ENCODE measurements at regions not wholly inside any gene's neighbourhood (a gene's known extent, or its start where the extent isn't known, plus 50 kb on each side); places are given as distances from the start of the nearest gene placed in this dataset.
"Not testable (repeated sequence)": the region's sequence is repeated elsewhere in the genome, so short reads cannot be mapped to it uniquely, and the experiment has no call there.

DNA sequence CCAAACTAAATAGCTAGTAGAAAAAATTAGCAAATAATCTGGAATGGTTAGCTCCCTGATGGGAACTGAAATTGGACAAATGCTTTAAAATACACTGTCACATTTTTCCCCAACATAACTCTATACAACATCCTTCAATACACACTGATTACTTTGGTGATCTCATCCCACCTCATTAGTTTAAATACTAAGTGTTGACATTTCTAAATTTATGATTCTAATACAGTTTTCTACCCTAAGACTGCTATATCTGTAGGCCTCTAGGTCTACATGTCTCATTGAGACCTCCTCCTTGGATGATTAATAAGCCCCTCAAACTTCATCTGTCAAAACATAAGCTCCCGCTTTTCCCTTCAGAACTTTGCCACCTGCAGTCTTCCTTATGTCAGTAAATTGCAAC, 80.7 kb upstream of the SLITRK5 start:
- ChIA-PET CTCF (no interaction called here), POLR2A (no interaction called here)

DNA sequence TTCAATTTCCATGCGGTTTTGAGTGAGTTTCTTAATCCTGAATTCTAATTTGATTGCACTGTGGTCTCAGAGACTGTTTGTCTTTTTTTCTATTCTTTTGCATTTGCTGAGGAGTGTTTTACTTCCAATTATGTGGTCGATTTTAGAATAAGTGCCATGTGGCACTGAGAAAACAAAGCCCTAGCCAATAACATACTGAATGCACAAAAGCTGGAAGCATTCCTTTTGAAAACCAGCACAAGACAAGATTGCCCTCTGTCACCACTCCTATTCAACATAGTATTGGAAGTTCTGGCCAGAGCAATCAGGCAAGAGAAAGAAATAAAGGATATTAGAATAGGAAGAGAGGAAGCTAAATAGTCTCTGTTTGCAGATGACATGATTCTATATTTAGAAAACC, 66.7 kb upstream of the SLITRK5 start:
- POLR2A ChIA-PET, CTCF ChIA-PET: not testable (repeated sequence)

DNA sequence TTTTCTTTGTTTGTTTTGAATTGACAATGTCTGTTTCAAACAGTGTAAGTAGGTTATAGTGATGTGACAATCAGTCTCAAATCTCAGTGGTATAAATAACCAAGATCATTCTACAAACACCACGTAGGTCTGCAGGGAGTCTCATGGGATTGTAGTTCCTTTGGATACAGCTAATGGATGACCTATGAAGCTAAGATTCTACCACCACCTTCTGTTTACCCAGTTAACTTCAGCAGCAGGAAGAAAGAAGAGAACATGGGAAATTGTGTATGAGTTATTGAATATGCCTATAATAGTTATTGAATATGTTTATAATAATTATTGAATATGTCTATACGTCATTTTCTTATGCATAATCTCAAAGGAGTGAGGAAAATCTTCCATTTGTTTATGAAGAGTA, 63.9 kb upstream of the SLITRK5 start:
- POLR2A ChIA-PET, result no interaction called here
- CTCF ChIA-PET, result no interaction called here

DNA sequence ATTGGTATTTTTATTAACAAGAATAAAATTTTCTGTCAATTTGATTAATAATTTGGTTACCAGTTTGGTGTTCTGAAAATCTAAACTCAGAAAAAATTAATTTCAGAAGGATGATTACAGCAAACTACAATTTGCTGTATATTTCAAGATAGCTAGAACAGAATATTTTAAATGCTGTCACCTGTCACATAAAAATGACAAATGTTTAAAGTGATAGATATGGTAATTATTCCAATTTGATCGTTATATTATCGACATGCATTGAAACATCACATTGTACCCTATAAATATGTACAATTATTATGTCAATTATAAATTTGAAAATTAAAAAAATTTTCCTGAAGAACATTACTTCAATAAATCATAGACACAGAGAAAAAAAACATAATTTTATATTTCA, 56.9 kb upstream of the SLITRK5 start:
- ChIA-PET POLR2A (no interaction called here), CTCF (no interaction called here)
